IPS-20b (cell line): ENCODE measurements at regions not wholly inside any gene's neighbourhood (a gene's known extent, or its start where the extent isn't known, plus 50 kb on each side); places are given as distances from the start of the nearest gene placed in this dataset.

Experiments
- H3K27ac ChIP-seq: one replicate; pipeline ENCODE4 v1.5.1; 2013; ENCODE audit warnings: low read length
- H3K27me3 ChIP-seq: 2 replicates; pipeline ENCODE4 v1.6.1; 2013; ENCODE audit warnings: mild to moderate bottlenecking, low read length, inconsistent platforms; ENCODE audit not compliant: insufficient read depth
- H3K36me3 ChIP-seq: 2 replicates; pipeline ENCODE4 v1.6.1; 2013; ENCODE audit warnings: low read depth, mild to moderate bottlenecking, inconsistent platforms, low read length, moderate library complexity; ENCODE audit not compliant: insufficient read depth
- H3K4me1 ChIP-seq: 2 replicates; pipeline ENCODE4 v1.6.1; 2013; ENCODE audit warnings: mild to moderate bottlenecking, control low read depth, inconsistent platforms, low read length, moderate library complexity; ENCODE audit not compliant: insufficient read depth
- H3K4me3 ChIP-seq: 2 replicates; pipeline ENCODE4 v1.5.1; 2013; ENCODE audit warnings: mild to moderate bottlenecking, low read length, inconsistent platforms
- H3K9ac ChIP-seq: 2 replicates; pipeline ENCODE4 v1.6.1; 2013; ENCODE audit warnings: low read depth, mild to moderate bottlenecking, inconsistent platforms, low read length, moderate library complexity
- H3K9me3 ChIP-seq: 2 replicates; pipeline ENCODE4 v1.6.1; 2013; ENCODE audit warnings: mild to moderate bottlenecking, low read depth, low read length, inconsistent platforms; ENCODE audit not compliant: insufficient read depth

- no peaks in the 10 kb centered on the region for H3K27me3 ChIP-seq
- peaks cover 2% of the 10 kb centered on the region; the same call in 1 of the 2 replicates for H3K4me1 ChIP-seq
- no peak overlapping the region for H3K9ac ChIP-seq
- no peak overlapping the region for H3K27ac ChIP-seq
- no peaks in the 10 kb centered on the region for H3K9me3 ChIP-seq
- H3K4me3 ChIP-seq = no peak overlapping the region
- no peaks in the 10 kb centered on the region for H3K36me3 ChIP-seq
Observed at GRCh38 chr11:97977726-97978125, 1043.0 kb upstream of the CNTN5 start.

DNA sequence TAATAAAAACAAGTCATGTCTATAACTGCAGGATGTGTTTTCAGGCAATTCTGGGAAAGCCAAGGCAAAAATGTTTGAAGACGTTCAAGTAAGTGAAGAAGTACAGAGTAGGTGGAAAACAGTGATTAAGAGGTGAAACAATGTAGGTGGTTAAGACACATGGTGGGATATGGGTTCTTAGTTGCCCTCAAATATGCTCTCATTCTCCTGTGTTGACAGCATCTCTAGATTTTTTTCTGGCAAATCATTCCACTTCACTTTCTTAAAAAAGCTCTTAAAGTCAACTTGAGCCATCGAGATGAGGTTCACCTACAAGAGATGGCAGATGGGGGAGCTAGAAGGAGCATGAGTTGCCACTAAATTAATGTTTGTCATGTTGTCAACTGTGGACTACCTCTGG, 1041.0 kb upstream of the CNTN5 start:
- no peaks in the 10 kb centered on the region for H3K9me3 ChIP-seq
- no peak overlapping the region for H3K4me3 ChIP-seq
- no peak overlapping the region for H3K27ac ChIP-seq
- H3K36me3 ChIP-seq = no peaks in the 10 kb centered on the region
- no peak overlapping the region for H3K9ac ChIP-seq
- H3K27me3 ChIP-seq = no peaks in the 10 kb centered on the region
- no peaks in the 10 kb centered on the region; the same call in 1 of the 2 replicates for H3K4me1 ChIP-seq

- no peaks in the 10 kb centered on the region for H3K4me1 ChIP-seq
- H3K36me3 ChIP-seq = no peaks in the 10 kb centered on the region
- no peaks in the 10 kb centered on the region for H3K9me3 ChIP-seq
- no peak overlapping the region for H3K4me3 ChIP-seq
- no peak overlapping the region for H3K9ac ChIP-seq
- no peak overlapping the region for H3K27ac ChIP-seq
- no peaks in the 10 kb centered on the region for H3K27me3 ChIP-seq
Observed at GRCh38 chr11:97982512-97982911, 1038.2 kb upstream of the CNTN5 start.

GRCh38 chr11:97989121-97989520, 1031.6 kb upstream of the CNTN5 start:
- no peaks in the 10 kb centered on the region for H3K27me3 ChIP-seq
- no peaks in the 10 kb centered on the region for H3K9me3 ChIP-seq
- H3K9ac ChIP-seq = no peak overlapping the region
- H3K4me1 ChIP-seq = no peaks in the 10 kb centered on the region
- no peak overlapping the region for H3K4me3 ChIP-seq
- H3K36me3 ChIP-seq = no peaks in the 10 kb centered on the region
- H3K27ac ChIP-seq = no peak overlapping the region

DNA sequence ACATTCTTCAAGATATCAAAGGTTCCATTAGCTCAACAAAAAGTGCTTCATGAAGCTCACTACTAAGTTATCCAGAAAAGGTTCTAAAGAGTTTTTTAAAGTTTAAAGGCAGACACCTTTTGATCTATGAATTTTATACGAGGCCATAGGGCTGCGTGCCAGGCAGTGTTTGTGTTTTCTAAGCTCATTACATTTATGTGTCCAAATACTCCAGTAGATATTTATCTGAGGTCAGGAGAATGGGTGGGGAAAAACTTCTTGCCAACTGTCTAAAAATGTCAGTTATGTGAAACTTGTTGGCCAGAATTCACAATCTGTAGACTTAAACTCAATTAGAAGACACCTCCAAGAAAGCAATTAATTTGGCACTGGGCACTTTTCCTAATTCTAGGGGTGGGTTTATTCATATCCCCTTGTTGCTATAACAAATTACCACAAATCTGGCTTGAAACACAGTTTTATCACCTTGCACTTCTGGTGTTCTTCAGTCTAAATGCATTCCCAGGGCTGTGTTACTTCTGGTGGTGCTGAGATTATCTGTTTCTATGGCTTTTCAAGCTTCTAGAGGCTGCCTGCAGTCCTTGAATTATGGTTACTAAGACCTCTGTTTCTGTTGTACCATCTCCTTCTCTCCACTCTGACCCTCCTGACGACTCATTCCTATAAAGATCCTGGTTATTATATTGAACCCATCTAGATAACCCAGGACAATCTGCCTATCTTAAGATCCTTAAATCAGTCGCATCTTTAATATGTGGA, 1030.4 kb upstream of the CNTN5 start:
- H3K27ac ChIP-seq = no peak overlapping the region
- no peaks in the 10 kb centered on the region for H3K27me3 ChIP-seq
- no peaks in the 10 kb centered on the region for H3K9me3 ChIP-seq
- H3K4me1 ChIP-seq = peaks cover under 1% of the 10 kb centered on the region; the same call in 1 of the 2 replicates
- H3K36me3 ChIP-seq = no peaks in the 10 kb centered on the region
- H3K9ac ChIP-seq = no peak overlapping the region
- no peak overlapping the region for H3K4me3 ChIP-seq

GRCh38 chr11:97993562-97993961, 1027.2 kb upstream of the CNTN5 start:
- Histone ChIP-seq H3K4me3 (no peak overlapping the region), H3K9ac (no peak overlapping the region), H3K9me3 (no peaks in the 10 kb centered on the region), H3K27me3 (no peaks in the 10 kb centered on the region), H3K36me3 (no peaks in the 10 kb centered on the region), H3K27ac (no peak overlapping the region), H3K4me1 (peaks cover 4% of the 10 kb centered on the region; the same call in 1 of the 2 replicates)

DNA sequence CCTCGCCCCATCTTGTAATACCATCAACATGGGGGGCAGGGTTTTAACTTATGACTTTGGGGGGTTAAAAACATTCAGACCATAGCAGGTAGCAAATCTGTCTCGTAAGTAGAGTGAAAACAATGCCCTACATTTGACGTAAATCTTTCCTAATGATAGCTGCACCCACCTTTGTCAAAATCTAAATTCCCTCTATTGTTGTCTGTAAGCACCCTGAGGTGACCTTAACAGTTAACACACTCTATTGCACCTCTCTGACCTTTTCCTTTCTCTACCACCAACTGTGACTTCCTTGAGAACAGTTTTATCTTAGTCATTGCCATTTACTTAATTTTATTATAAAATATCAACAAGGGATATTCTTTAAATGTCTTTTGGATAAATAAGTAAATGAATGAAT, 1024.9 kb upstream of the CNTN5 start:
- H3K4me1 ChIP-seq = peaks cover 4% of the 10 kb centered on the region; the same call in 1 of the 2 replicates
- no peak overlapping the region for H3K4me3 ChIP-seq

GRCh38 chr11:97996762-97997161, 1024.0 kb upstream of the CNTN5 start:
- peaks cover 4% of the 10 kb centered on the region; the same call in 1 of the 2 replicates for H3K4me1 ChIP-seq
- H3K4me3 ChIP-seq = no peak overlapping the region
- H3K9me3 ChIP-seq = no peaks in the 10 kb centered on the region
- H3K27me3 ChIP-seq = no peaks in the 10 kb centered on the region
- no peaks in the 10 kb centered on the region for H3K36me3 ChIP-seq
- H3K27ac ChIP-seq = no peak overlapping the region
- H3K9ac ChIP-seq = no peak overlapping the region

More for the DNA sequence above, 1024.9 kb upstream of the CNTN5 start:
- Histone ChIP-seq H3K27ac (no peak overlapping the region), H3K27me3 (no peaks in the 10 kb centered on the region), H3K36me3 (no peaks in the 10 kb centered on the region), H3K9ac (no peak overlapping the region), H3K9me3 (no peaks in the 10 kb centered on the region)

DNA sequence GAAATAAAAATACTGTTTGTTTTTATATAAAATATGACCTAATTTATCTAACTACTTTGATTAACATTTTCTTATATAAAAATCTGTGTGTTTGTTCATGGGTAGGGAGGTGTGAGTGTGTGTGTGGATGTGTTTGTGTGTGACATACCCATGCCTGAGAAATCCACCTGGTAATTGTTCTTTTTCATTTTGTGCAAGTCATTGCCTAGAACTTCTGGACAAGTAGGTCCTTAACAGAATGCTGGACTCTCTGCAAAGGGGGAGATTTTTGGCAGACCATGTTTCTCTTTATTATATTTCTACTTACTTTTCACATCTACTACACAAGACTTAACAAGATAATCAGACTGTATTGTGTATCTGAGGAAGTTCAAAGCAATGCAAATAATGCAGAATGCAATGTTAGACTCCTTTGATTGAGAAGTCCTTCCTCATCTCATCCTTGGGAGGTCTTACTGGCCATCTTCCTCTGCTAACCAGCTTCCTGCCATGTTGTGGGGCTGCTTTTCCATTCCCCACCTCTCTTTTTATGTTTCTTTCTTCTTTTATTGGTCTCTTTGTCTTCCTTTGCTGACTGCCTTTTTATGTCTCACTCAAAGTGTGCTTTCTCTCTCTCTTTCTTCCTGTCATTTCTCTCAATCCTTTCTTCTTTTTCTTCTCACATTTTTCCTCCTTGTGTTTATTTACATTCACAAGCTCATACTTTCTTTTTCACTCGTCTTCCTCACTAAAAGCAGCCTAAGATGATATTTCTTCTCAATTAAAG, 1017.0 kb upstream of the CNTN5 start:
- no peaks in the 10 kb centered on the region for H3K27me3 ChIP-seq
- no peaks in the 10 kb centered on the region for H3K4me1 ChIP-seq
- no peak overlapping the region for H3K4me3 ChIP-seq
- H3K36me3 ChIP-seq = no peaks in the 10 kb centered on the region
- H3K9me3 ChIP-seq = no peaks in the 10 kb centered on the region
- H3K9ac ChIP-seq = no peak overlapping the region
- H3K27ac ChIP-seq = no peak overlapping the region

DNA sequence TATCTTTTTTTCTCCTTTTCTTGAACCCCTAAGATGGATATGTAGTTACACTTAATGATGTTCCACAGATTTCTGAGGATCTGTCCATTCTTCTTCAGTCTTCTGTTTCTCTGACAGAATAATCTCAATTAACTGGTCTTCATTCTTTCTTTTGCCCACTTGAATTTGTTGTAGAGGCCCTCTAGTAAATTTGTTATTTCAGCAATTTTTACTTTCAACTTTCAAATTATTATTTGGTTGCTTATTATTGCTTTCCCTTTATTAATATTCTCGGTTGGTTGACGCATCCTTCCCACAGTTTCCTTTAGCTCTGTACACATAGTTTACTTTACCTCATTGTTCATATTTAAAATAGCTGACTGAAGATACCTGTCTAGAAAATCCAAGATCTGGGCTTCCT, 1013.7 kb upstream of the CNTN5 start:
- H3K27me3 ChIP-seq = no peaks in the 10 kb centered on the region
- H3K4me3 ChIP-seq = no peak overlapping the region
- no peaks in the 10 kb centered on the region for H3K9me3 ChIP-seq
- no peaks in the 10 kb centered on the region for H3K36me3 ChIP-seq
- H3K27ac ChIP-seq = no peak overlapping the region
- no peak overlapping the region for H3K9ac ChIP-seq
- no peaks in the 10 kb centered on the region for H3K4me1 ChIP-seq

GRCh38 chr11:98027652-98028051, 993.1 kb upstream of the CNTN5 start:
- H3K27me3 ChIP-seq = no peaks in the 10 kb centered on the region

DNA sequence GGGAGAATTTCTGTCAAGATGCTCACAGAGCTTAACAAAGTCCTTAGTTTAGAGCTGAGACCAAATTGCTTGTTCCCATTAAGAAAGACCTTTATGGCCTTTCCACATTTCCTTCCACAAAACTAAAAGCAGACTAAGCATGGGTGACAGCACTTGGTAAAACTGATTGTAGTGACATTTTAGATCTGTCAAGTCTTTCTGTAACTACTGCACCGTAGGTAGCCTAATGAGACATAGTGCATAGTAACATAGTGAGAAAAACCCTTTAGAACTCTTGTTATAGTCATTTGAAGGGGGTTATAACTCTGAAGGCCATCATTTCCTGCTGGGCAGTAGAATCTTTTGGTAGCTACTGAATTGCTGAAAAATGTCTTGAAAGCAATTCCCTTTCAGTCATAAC, 990.9 kb upstream of the CNTN5 start:
- Histone ChIP-seq H3K36me3 (no peaks in the 10 kb centered on the region), H3K4me3 (no peak overlapping the region), H3K27me3 (no peaks in the 10 kb centered on the region), H3K4me1 (no peaks in the 10 kb centered on the region), H3K27ac (no peak overlapping the region), H3K9ac (no peak overlapping the region), H3K9me3 (no peaks in the 10 kb centered on the region)

More at GRCh38 chr11:98027652-98028051, 993.1 kb upstream of the CNTN5 start:
- H3K9me3 ChIP-seq = no peaks in the 10 kb centered on the region
- no peak overlapping the region for H3K4me3 ChIP-seq
- no peak overlapping the region for H3K27ac ChIP-seq
- no peaks in the 10 kb centered on the region for H3K36me3 ChIP-seq
- no peaks in the 10 kb centered on the region for H3K4me1 ChIP-seq
- H3K9ac ChIP-seq = no peak overlapping the region
